Epithelial cell of esophagus (primary cell): ENCODE measurements at regions not wholly inside any gene's neighbourhood (a gene's known extent, or its start where the extent isn't known, plus 50 kb on each side); places are given as distances from the start of the nearest gene placed in this dataset.

Experiments
- DNase-seq: peaks from one replicate; pipeline ENCODE4 v3.0.0; 2010; ENCODE audit warnings: low read depth
- H3K4me3 ChIP-seq: 2 replicates; pipeline ENCODE4 v1.5.1; 2011; ENCODE audit warnings: mild to moderate bottlenecking, low read length, control low read depth
- TF ChIP-seq, protein P1 (sequence below): IDR thresholded peaks from 2 replicates; pipeline ENCODE4 v1.5.1; 2011; ENCODE audit warnings: low read depth, mild to moderate bottlenecking, low read length, control low read depth, inconsistent platforms; ENCODE audit not compliant: insufficient read depth; ENCODE audit errors: missing control alignments

DNA sequence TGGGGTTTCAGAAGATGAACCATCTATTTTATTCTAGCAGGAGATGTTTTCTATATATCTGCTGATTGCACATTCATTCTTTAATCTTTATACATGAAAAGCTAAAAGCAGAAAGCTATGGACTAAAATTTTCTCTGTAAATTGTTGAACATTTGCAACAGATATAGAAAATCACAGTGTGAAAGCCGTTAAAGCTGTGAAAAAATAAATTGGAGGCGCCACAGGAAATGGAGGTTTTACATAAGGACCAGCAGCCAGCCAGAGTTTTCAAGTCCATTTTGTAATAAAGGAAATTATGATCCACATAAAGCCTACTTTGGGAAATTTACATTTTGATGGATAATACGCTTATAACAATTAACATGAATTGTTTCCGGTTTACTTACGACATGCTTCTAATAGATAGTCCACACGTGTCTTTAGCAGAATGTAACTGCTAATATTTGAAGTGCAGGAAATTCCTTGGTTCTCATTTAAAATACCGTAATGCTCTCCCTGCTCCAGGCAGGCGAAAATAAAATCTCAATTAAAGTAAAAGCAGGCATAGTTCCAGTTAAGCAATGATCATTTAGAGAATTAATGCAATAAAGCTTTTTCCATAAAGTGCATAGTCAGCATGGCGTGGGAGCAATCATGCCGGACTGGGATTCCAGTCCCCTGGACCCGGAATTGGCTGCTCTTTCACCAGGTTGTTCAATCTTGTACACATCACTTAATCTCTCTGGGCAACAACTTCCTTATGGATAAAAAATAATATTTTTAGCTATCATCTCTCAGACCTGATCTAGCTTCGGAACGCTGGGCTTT lies 445.4 kb downstream of the ZNF608 start:
- TF ChIP-seq, protein P1, sequence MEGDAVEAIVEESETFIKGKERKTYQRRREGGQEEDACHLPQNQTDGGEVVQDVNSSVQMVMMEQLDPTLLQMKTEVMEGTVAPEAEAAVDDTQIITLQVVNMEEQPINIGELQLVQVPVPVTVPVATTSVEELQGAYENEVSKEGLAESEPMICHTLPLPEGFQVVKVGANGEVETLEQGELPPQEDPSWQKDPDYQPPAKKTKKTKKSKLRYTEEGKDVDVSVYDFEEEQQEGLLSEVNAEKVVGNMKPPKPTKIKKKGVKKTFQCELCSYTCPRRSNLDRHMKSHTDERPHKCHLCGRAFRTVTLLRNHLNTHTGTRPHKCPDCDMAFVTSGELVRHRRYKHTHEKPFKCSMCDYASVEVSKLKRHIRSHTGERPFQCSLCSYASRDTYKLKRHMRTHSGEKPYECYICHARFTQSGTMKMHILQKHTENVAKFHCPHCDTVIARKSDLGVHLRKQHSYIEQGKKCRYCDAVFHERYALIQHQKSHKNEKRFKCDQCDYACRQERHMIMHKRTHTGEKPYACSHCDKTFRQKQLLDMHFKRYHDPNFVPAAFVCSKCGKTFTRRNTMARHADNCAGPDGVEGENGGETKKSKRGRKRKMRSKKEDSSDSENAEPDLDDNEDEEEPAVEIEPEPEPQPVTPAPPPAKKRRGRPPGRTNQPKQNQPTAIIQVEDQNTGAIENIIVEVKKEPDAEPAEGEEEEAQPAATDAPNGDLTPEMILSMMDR: no peak
- no peak overlapping the region for H3K4me3 ChIP-seq
- no peak for DNase-seq

DNA sequence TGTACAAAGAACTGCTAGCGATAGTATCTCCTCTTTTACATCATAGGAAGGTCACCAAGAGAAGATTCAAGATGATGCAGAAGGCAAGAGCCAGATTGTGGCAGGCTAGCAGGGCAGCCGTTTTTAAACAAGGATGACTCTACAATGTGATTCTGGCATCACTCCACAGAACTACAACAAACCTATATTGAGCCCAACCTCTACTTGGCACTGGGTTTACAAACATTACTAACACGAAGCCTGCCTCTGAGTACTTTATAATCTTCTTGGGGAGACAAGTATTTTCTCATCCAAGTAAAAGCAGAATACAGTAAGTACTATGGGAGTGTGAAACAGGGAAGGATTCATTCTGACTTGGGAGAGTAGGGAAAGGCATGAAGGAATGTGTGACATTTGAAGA lies 448.6 kb downstream of the ZNF608 start:
- no peak for DNase-seq
- TF ChIP-seq, protein P1: no peak
- no peak overlapping the region for H3K4me3 ChIP-seq

DNA sequence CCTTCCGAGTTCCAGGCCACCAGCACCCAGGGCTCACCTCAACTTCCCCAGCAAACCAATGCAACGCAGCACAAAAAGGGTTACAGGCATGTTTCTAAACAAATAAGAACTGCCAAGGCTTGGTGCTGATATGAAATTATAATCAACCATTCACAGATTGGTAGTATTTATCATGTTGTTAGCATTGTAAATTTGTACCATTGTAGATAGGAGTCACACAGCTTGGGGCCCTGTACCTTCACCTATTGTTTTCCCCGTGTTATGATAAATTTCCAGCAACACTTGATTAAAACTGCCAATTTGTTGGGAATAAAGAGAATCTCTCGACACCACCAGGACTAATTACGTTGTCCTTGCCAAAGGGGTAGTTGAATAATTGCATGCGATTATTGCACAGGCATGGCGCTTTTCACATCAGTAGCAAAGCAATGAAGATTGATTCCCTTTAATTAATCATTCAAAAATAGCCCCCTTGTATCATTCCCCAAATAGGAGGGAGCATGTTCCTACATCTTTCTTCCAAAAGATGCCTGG lies 454.1 kb downstream of the ZNF608 start:
- TF ChIP-seq, protein P1: no peak
- H3K4me3 ChIP-seq: no peak overlapping the region
- DNase-seq: no peak

DNA sequence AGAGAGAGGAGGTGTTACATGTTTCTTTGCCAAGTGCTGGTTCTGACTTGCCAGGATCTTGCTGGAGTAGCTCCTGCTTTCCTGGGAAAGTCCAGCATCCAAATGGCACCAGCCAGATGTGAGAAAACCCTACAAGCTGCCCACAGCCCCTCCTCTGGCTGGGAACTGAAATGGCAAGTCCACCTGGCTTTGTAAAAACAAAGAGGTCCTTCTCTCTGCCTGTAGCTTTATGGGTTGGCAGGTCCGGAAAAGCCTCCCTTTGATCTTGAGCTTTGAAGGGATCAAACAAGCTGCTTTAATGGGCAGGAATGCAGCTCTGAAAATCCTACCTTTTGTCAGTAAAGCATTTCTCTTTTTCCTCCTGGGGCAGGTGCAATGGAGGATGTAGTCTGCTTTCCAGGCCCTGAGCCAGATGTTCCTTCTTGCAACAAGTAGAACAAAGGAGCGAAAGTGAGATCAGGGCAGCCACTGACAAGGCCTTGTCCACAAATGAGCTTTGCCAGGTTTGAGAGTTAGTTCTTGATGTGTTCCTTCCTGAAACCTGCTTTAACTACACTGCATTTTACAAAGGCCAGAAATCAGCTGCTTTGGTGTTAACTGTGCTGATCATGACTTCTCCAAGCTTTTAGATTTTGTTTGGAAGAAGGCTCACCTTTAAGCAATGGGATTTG lies 456.7 kb downstream of the ZNF608 start:
- no peak overlapping the region for H3K4me3 ChIP-seq
- DNase-seq: peak; percentile 77
- TF ChIP-seq, protein P1: peak; percentile 37

DNA sequence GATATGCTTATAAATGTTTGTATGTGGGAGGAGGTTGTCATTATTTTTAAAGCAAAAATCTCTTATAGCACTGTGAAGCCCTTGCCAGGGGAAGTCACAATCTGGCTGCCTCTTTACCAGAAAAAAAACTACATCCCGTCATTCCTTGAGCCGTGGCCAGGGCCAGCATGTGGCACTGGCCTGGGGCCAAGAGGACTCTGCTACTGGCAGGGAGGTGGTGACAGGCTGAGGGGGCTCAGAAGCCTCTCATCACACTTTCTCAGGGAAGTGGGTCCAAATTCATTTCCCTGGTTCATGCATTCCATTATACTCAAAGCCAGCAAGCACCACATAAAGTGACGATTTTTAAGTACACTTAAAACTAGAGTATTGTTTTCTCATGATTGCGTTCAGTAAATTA lies 457.3 kb downstream of the ZNF608 start:
- DNase-seq: no peak
- H3K4me3 ChIP-seq: no peak overlapping the region
- TF ChIP-seq, protein P1: no peak

DNA sequence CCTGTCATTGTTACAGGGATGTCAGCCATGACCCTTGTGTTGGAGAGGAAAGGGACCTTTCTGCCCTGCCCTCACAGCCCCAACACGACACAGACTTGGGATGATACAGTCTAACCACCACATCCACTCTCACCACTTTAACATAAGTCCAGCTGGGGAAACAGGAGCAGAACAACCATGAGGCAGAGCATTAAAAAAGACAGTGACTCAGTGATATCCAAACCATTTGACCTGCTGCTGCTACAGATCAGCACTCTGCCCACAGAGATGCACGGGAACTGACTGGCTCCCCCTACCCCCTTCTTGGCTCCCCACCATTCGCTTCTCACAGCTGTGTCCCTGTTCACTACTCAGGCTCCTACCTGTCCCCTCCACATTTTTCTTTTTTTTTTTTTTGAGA lies 458.6 kb downstream of the ZNF608 start:
- no peak overlapping the region for H3K4me3 ChIP-seq
- TF ChIP-seq, protein P1: no peak
- no peak for DNase-seq
